Neural cell (in vitro differentiated cells): ENCODE measurements at regions not wholly inside any gene's neighbourhood (a gene's known extent, or its start where the extent isn't known, plus 50 kb on each side); places are given as distances from the start of the nearest gene placed in this dataset.

ENCODE experiments used
- EZH2 ChIP-seq: fragments of 200-600, 300-800 bp; shearing (Covaris generic), sonication (generic); IDR thresholded peaks from 2 replicates; pipeline ENCODE4 v1.6.1; 2014; ENCODE audit warnings: antibody characterized with exemption, low read length, borderline replicate concordance, mild to moderate bottlenecking; ENCODE audit not compliant: insufficient read depth, poor library complexity, severe bottlenecking
- TF ChIP-seq, protein P1 (sequence below): fragments of 450-650 bp; IDR thresholded peaks from 2 replicates; pipeline ENCODE4 v1.5.1; 2014; ENCODE audit warnings: antibody characterized with exemption, mild to moderate bottlenecking, moderate library complexity; ENCODE audit not compliant: poor library complexity, severe bottlenecking

DNA sequence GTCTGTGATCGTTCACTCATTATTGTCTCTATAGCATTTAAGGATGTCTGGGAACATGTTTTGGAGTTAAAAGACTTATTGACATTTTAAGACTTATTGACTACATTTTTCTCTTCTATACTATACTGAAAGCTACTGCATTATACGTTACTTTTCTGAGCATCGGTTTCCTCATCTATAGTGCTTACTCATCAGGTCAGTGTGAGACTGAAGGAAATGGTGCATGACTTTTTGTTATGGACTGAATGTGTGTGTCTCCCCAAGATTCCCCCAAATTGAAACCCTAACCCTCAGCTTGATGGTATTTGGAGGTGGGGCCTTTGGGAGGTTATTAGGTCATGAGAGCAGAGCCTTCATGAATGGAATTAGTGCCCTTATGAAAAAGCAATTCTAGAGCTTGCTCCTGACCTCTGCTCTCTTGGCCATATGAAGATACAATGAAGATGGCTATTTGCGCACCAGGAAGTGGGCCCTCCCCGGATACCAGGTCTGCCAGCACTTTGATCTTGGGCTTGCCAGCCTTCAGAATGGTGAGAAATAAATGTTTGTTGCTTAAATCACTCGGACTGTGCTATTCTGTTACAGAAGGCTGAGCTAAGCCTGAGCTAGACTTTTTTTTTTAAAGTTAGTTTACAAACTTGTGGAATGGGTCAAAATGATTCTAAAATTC is 243.7 kb upstream of the RREB1 start:
- no peak for TF ChIP-seq EZH2
- TF ChIP-seq, protein P1, sequence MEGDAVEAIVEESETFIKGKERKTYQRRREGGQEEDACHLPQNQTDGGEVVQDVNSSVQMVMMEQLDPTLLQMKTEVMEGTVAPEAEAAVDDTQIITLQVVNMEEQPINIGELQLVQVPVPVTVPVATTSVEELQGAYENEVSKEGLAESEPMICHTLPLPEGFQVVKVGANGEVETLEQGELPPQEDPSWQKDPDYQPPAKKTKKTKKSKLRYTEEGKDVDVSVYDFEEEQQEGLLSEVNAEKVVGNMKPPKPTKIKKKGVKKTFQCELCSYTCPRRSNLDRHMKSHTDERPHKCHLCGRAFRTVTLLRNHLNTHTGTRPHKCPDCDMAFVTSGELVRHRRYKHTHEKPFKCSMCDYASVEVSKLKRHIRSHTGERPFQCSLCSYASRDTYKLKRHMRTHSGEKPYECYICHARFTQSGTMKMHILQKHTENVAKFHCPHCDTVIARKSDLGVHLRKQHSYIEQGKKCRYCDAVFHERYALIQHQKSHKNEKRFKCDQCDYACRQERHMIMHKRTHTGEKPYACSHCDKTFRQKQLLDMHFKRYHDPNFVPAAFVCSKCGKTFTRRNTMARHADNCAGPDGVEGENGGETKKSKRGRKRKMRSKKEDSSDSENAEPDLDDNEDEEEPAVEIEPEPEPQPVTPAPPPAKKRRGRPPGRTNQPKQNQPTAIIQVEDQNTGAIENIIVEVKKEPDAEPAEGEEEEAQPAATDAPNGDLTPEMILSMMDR: no peak
